MG63 (cell line): ENCODE measurements at regions not wholly inside any gene's neighbourhood (a gene's known extent, or its start where the extent isn't known, plus 50 kb on each side); places are given as distances from the start of the nearest gene placed in this dataset.
A peak's percentile ranks its signal among the peaks of the same experiment; 100 is the strongest.

Experiments
- DNase-seq: peaks from one replicate; pipeline ENCODE4 v3.0.0-alpha.2; 2020
- H3K27me3 ChIP-seq: fragments of 250-450 bp; sonication (Bioruptor Pico); 2 replicates; pipeline ENCODE4 v1.5.1; 2020; ENCODE audit warnings: mild to moderate bottlenecking, moderate library complexity
- H3K36me3 ChIP-seq: fragments of 250-450 bp; sonication (Bioruptor Pico); 2 replicates; pipeline ENCODE4 v1.5.1; 2020; ENCODE audit warnings: mild to moderate bottlenecking, moderate library complexity
- H3K4me3 ChIP-seq: fragments of 250-450 bp; sonication (Bioruptor Pico); 2 replicates; pipeline ENCODE4 v1.5.1; 2020; ENCODE audit warnings: mild to moderate bottlenecking, moderate library complexity
- H3K9me3 ChIP-seq: fragments of 250-450 bp; sonication (Bioruptor Pico); 2 replicates; pipeline ENCODE4 v1.5.1; 2020; ENCODE audit warnings: mild to moderate bottlenecking, moderate library complexity

- Histone ChIP-seq H3K4me3 (no peak overlapping the region), H3K36me3 (no peaks in the 10 kb centered on the region), H3K9me3 (peaks cover 2% of the 10 kb centered on the region; the same call in 1 of the 2 replicates), H3K27me3 (no peaks in the 10 kb centered on the region)
- no peak for DNase-seq
These were observed 201.9 kb downstream of the RFC3 start for GRCh38 chr13:34019870-34020269.

GRCh38 chr13:34020388-34020787 is 202.4 kb downstream of the RFC3 start:
- no peak for DNase-seq
- no peaks in the 10 kb centered on the region for H3K36me3 ChIP-seq
- H3K4me3 ChIP-seq, result no peak overlapping the region
- H3K27me3 ChIP-seq, result no peaks in the 10 kb centered on the region
- H3K9me3 ChIP-seq, result peaks cover 2% of the 10 kb centered on the region; the same call in 1 of the 2 replicates

- Histone ChIP-seq H3K27me3 (no peaks in the 10 kb centered on the region), H3K9me3 (peaks cover 6% of the 10 kb centered on the region; the same call in 1 of the 2 replicates), H3K4me3 (no peak overlapping the region), H3K36me3 (no peaks in the 10 kb centered on the region)
- DNase-seq, result no peak
These were observed 203.7 kb downstream of the RFC3 start for GRCh38 chr13:34021619-34022018.

GRCh38 chr13:34025746-34026145 is 207.8 kb downstream of the RFC3 start:
- H3K36me3 ChIP-seq, result no peaks in the 10 kb centered on the region
- H3K9me3 ChIP-seq, result peaks cover 6% of the 10 kb centered on the region; the same call in 1 of the 2 replicates
- DNase-seq, result peak; percentile 62

GRCh38 chr13:34026308-34026707 is 208.4 kb downstream of the RFC3 start:
- no peak for DNase-seq
- no peaks in the 10 kb centered on the region for H3K36me3 ChIP-seq
- H3K4me3 ChIP-seq, result no peak overlapping the region
- H3K9me3 ChIP-seq, result peaks cover 6% of the 10 kb centered on the region; the same call in 1 of the 2 replicates
- H3K27me3 ChIP-seq, result no peaks in the 10 kb centered on the region

More at GRCh38 chr13:34025746-34026145, 207.8 kb downstream of the RFC3 start:
- Histone ChIP-seq H3K27me3 (no peaks in the 10 kb centered on the region), H3K4me3 (no peak overlapping the region)

GRCh38 chr13:34028496-34029442 is 210.8 kb downstream of the RFC3 start:
- no peaks in the 10 kb centered on the region for H3K27me3 ChIP-seq
- H3K9me3 ChIP-seq, result peaks cover 4% of the 10 kb centered on the region; the same call in 1 of the 2 replicates
- H3K4me3 ChIP-seq, result no peak overlapping the region
- no peaks in the 10 kb centered on the region for H3K36me3 ChIP-seq
- DNase-seq, result no peak

- Histone ChIP-seq H3K27me3 (no peaks in the 10 kb centered on the region), H3K36me3 (no peaks in the 10 kb centered on the region), H3K9me3 (peaks cover 4% of the 10 kb centered on the region; the same call in 1 of the 2 replicates), H3K4me3 (no peak overlapping the region)
- no peak for DNase-seq
These were observed 212.8 kb downstream of the RFC3 start for GRCh38 chr13:34030782-34031181.

- Histone ChIP-seq H3K9me3 (no peaks in the 10 kb centered on the region), H3K27me3 (no peaks in the 10 kb centered on the region), H3K36me3 (no peaks in the 10 kb centered on the region), H3K4me3 (no peak overlapping the region)
- DNase-seq, result no peak
These were observed 213.7 kb downstream of the RFC3 start for GRCh38 chr13:34031610-34032009.

GRCh38 chr13:34034411-34034810 is 216.5 kb downstream of the RFC3 start:
- H3K36me3 ChIP-seq, result no peaks in the 10 kb centered on the region
- H3K27me3 ChIP-seq, result no peaks in the 10 kb centered on the region
- no peaks in the 10 kb centered on the region for H3K9me3 ChIP-seq
- no peak overlapping the region for H3K4me3 ChIP-seq
- no peak for DNase-seq

GRCh38 chr13:34035178-34035577 is 217.2 kb downstream of the RFC3 start:
- Histone ChIP-seq H3K36me3 (no peaks in the 10 kb centered on the region), H3K9me3 (no peaks in the 10 kb centered on the region), H3K27me3 (no peaks in the 10 kb centered on the region), H3K4me3 (no peak overlapping the region)
- DNase-seq, result no peak

- H3K27me3 ChIP-seq, result no peaks in the 10 kb centered on the region
- H3K9me3 ChIP-seq, result no peaks in the 10 kb centered on the region
- no peak overlapping the region for H3K4me3 ChIP-seq
- no peaks in the 10 kb centered on the region for H3K36me3 ChIP-seq
- no peak for DNase-seq
These were observed 217.9 kb downstream of the RFC3 start for GRCh38 chr13:34035676-34036325.

- no peak for DNase-seq
These were observed 219.9 kb downstream of the RFC3 start for GRCh38 chr13:34037636-34038540.

GRCh38 chr13:34038541-34039068 is 220.7 kb downstream of the RFC3 start:
- Histone ChIP-seq H3K27me3 (no peaks in the 10 kb centered on the region), H3K9me3 (0 out of 2 replicates have a peak, but pooled peaks cover 2% of the 10 kb centered on the region), H3K4me3 (no peak overlapping the region), H3K36me3 (no peaks in the 10 kb centered on the region)
- no peak for DNase-seq

More at GRCh38 chr13:34037636-34038540, 219.9 kb downstream of the RFC3 start:
- no peak overlapping the region for H3K4me3 ChIP-seq
- 0 out of 2 replicates have a peak, but pooled peaks cover 2% of the 10 kb centered on the region for H3K9me3 ChIP-seq
- H3K36me3 ChIP-seq, result no peaks in the 10 kb centered on the region
- H3K27me3 ChIP-seq, result no peaks in the 10 kb centered on the region

GRCh38 chr13:34039678-34040077 is 221.7 kb downstream of the RFC3 start:
- DNase-seq, result no peak
- no peak overlapping the region for H3K4me3 ChIP-seq
- H3K27me3 ChIP-seq, result no peaks in the 10 kb centered on the region
- H3K36me3 ChIP-seq, result no peaks in the 10 kb centered on the region
- H3K9me3 ChIP-seq, result 0 out of 2 replicates have a peak, but pooled peaks cover 2% of the 10 kb centered on the region

GRCh38 chr13:34040863-34041262 is 222.9 kb downstream of the RFC3 start:
- Histone ChIP-seq H3K27me3 (no peaks in the 10 kb centered on the region), H3K4me3 (no peak overlapping the region), H3K36me3 (no peaks in the 10 kb centered on the region), H3K9me3 (0 out of 2 replicates have a peak, but pooled peaks cover 2% of the 10 kb centered on the region)
- DNase-seq, result no peak

- Histone ChIP-seq H3K36me3 (no peaks in the 10 kb centered on the region), H3K27me3 (no peaks in the 10 kb centered on the region), H3K9me3 (peaks cover 2% of the 10 kb centered on the region; the same call in 1 of the 2 replicates), H3K4me3 (no peak overlapping the region)
- DNase-seq, result peak; percentile 56
These were observed 226.1 kb downstream of the RFC3 start for GRCh38 chr13:34044041-34044440.
